WERI-Rb-1 (cell line): ENCODE measurements at regions not wholly inside any gene's neighbourhood (a gene's known extent, or its start where the extent isn't known, plus 50 kb on each side); places are given as distances from the start of the nearest gene placed in this dataset.
A peak's percentile ranks its signal among the peaks of the same experiment; 100 is the strongest.

ENCODE experiments used
- DNase-seq: peaks from one replicate; pipeline ENCODE4 v3.0.0-alpha.2; 2020
- H3K27ac ChIP-seq: fragments of 250-450 bp; sonication (Bioruptor Pico); 2 replicates; pipeline ENCODE4 v1.5.1; 2020; ENCODE audit warnings: mild to moderate bottlenecking, moderate library complexity
- H3K27me3 ChIP-seq: fragments of 250-450 bp; sonication (Bioruptor Pico); 2 replicates; pipeline ENCODE4 v1.5.1; 2021; ENCODE audit warnings: mild to moderate bottlenecking, low read depth, moderate library complexity; ENCODE audit not compliant: insufficient read depth, severe bottlenecking
- H3K36me3 ChIP-seq: fragments of 250-450 bp; sonication (Bioruptor Pico); 2 replicates; pipeline ENCODE4 v1.5.1; 2020; ENCODE audit warnings: mild to moderate bottlenecking, moderate library complexity
- H3K4me3 ChIP-seq: 2 replicates; pipeline ENCODE4 v1.5.1; 2011; ENCODE audit warnings: low read depth, mild to moderate bottlenecking, control low read depth, low read length
- H3K9me3 ChIP-seq: fragments of 250-450 bp; sonication (Bioruptor Pico); 2 replicates; pipeline ENCODE4 v1.5.1; 2021; ENCODE audit warnings: mild to moderate bottlenecking, moderate library complexity; ENCODE audit not compliant: severe bottlenecking
- CTCF ChIP-seq: IDR thresholded peaks from 2 replicates; pipeline ENCODE4 v1.5.1; 2011; ENCODE audit warnings: low read depth, mild to moderate bottlenecking, control low read depth, inconsistent platforms, low read length

DNA sequence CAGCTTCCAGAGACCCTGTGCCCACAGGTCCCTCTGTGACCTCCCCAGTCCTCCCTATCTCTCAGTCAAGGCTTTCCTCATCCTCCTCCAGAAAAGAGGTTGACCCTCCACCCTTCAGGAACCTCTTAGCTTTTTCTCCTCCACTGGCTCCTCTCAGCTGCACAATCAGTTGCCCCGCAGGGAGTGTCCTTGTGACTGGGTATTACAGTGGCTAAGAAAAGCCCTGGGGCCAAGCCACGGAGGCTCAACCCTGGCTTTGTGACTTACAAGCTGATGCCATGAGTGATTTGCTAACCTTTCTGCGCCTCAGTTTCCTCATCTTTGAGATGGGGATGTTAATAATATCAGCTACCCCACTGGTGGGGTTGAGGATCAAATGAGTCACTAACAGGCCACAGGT lies 66.4 kb upstream of the ZMIZ1 start:
- H3K4me3 ChIP-seq = no peak overlapping the region
- TF ChIP-seq CTCF = no peak
- no peaks in the 10 kb centered on the region for H3K36me3 ChIP-seq

DNA sequence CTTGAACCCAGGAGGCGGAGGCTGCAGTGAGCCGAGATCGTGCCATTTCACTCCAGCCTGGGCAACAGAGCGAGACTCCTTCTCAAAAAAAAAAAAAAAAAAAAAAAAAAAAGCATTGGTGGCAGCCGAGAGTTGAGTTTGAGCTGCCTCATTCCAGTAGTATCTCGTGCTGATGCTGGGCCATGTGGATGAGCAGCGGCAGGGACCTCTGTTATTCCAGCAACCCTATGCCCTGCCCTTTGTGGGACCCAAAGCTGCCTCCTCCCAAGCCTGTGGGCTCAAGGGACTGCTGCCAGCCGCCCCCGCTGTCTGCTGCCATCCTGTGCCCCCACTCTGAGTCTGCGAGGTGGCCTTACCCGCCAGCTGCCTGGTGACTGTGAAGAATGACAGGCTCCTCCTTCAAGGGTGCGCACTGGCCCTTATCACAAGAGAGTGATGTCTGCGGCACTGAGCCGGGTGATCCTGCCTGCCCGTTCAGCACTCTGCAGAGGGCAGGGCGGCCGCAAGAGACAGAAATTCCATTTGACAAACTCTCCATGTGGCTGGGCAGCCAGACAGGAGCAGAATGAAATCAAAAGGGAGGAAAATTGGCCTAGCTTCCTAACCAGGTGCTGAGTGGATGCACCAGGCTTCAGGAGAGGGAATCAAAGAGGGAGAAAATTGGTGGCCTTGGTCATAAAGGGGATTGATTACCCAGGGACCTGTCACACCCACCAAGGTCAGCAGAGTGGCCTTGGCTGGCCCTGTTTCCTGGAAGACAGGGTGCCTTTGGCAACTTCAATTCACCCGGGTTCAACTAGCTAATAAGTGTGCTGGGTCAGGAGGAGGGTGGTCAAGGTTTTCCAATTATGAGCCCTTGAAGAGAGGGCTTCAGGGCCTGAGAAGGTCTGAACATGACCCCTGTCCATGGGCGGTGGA lies 65.3 kb upstream of the ZMIZ1 start:
- H3K27ac ChIP-seq = no peak overlapping the region
- H3K36me3 ChIP-seq = no peaks in the 10 kb centered on the region
- no peak overlapping the region for H3K4me3 ChIP-seq
- no peak for TF ChIP-seq CTCF
- no peak for DNase-seq
- no peaks in the 10 kb centered on the region for H3K9me3 ChIP-seq
- H3K27me3 ChIP-seq = no peaks in the 10 kb centered on the region

More for the DNA sequence above, 66.4 kb upstream of the ZMIZ1 start:
- no peaks in the 10 kb centered on the region for H3K27me3 ChIP-seq
- no peaks in the 10 kb centered on the region for H3K9me3 ChIP-seq
- DNase-seq = no peak
- peak overlapping the region; percentile 12; the same call in 1 of the 2 replicates for H3K27ac ChIP-seq

GRCh38 chr10:79004311-79004710 lies 64.5 kb upstream of the ZMIZ1 start:
- Histone ChIP-seq H3K27me3 (no peaks in the 10 kb centered on the region), H3K36me3 (no peaks in the 10 kb centered on the region), H3K27ac (no peak overlapping the region), H3K4me3 (no peak overlapping the region), H3K9me3 (no peaks in the 10 kb centered on the region)
- DNase-seq = no peak
- no peak for TF ChIP-seq CTCF

GRCh38 chr10:79005126-79005810 lies 63.5 kb upstream of the ZMIZ1 start:
- no peak overlapping the region for H3K27ac ChIP-seq

GRCh38 chr10:79007018-79007417 lies 61.7 kb upstream of the ZMIZ1 start:
- H3K36me3 ChIP-seq = no peaks in the 10 kb centered on the region
- H3K27ac ChIP-seq = no peak overlapping the region
- DNase-seq = no peak
- TF ChIP-seq CTCF = no peak
- no peaks in the 10 kb centered on the region for H3K27me3 ChIP-seq
- no peak overlapping the region for H3K4me3 ChIP-seq
- H3K9me3 ChIP-seq = no peaks in the 10 kb centered on the region

More at GRCh38 chr10:79005126-79005810, 63.5 kb upstream of the ZMIZ1 start:
- no peaks in the 10 kb centered on the region for H3K36me3 ChIP-seq
- no peak for TF ChIP-seq CTCF
- H3K27me3 ChIP-seq = no peaks in the 10 kb centered on the region
- DNase-seq = no peak
- H3K4me3 ChIP-seq = no peak overlapping the region
- H3K9me3 ChIP-seq = no peaks in the 10 kb centered on the region
